K562 (cell line): ENCODE measurements at regions not wholly inside any gene's neighbourhood (a gene's known extent, or its start where the extent isn't known, plus 50 kb on each side); places are given as distances from the start of the nearest gene placed in this dataset.
"Not testable (repeated sequence)": the region's sequence is repeated elsewhere in the genome, so short reads cannot be mapped to it uniquely, and the experiment has no call there.

Experiments used
- ATAC-seq: fragments of 200-7000 bp; cut with Tn5 transposase; 3 replicates; pipeline ENCODE4 v1.9.1; 2020; ENCODE audit warnings: moderate library complexity
- BruUV-seq: library from RNA; stranded (reverse); fragments of 400-500 nt; replicated peaks from 2 replicates; lab custom pipeline; 2021; lab: Mats Ljungman, UMichigan
- CTCF ChIA-PET: fragments of 300-600 bp; formaldehyde crosslinking; extraction: SDS; loops from one replicate; lab custom pipeline; 2021; ENCODE audit warnings: low intra/inter-chr PET ratio; lab: Yijun Ruan, JAX
- POLR2A ChIA-PET: fragments of 300-600, 350-650 bp; sonication (Branson Sonifier 250); formaldehyde crosslinking; extraction: SDS; loops from one replicate; lab custom pipeline; 2021; ENCODE audit warnings: antibody characterized with exemption, inconsistent platforms; lab: Yijun Ruan, JAX
- DNase-seq, 4 experiments: peaks; one replicate each; pipeline versions ENCODE4 v3.0.0 to v3.0.0-alpha.2; 2011 to 2018; ENCODE audit warnings: low spot score in 3 of 4, mixed read lengths in 3 of 4; ENCODE audit errors: extremely low read depth in 1 of 4
- FAIRE-seq: peaks from 2 replicates; lab custom pipeline; 2011; peaks lifted over from hg19 to GRCh38; lab: Jason Lieb, UNC
- H2AFZ ChIP-seq: 2 replicates; pipeline ENCODE4 v1.6.0; 2011; ENCODE audit warnings: low read depth, low read length, control low read depth, inconsistent platforms
- H3K27ac ChIP-seq: fragments of 200-600 bp; 3 replicates; pipeline ENCODE4 v1.8.0; 2011; ENCODE audit warnings: low read depth, mild to moderate bottlenecking, control low read depth, inconsistent platforms, low read length, moderate library complexity, mixed read lengths; ENCODE audit errors: extremely low read depth
- H3K27me3 ChIP-seq, 2 experiments: fragments of 300-600 bp in 1 of 2; 2 replicates in 1 of 2; 3 replicates in 1 of 2; pipeline versions ENCODE4 v1.6.0 to v1.8.0; 2011; ENCODE audit warnings: inconsistent platforms in 2 of 2, low read length in 2 of 2, mild to moderate bottlenecking in 1 of 2, mixed read lengths in 1 of 2, moderate library complexity in 1 of 2; ENCODE audit not compliant: control insufficient read depth in 2 of 2, insufficient read depth in 2 of 2
- H3K36me3 ChIP-seq: fragments of 300-600 bp; 3 replicates; pipeline ENCODE4 v1.8.0; 2011; ENCODE audit warnings: mild to moderate bottlenecking, low read length, inconsistent platforms; ENCODE audit not compliant: control insufficient read depth, insufficient read depth
- H3K4me1 ChIP-seq, 2 experiments: fragments of 200-600 bp in 1 of 2; replicated peaks in 1 of 2; 2 replicates in 1 of 2; 3 replicates in 1 of 2; pipeline versions ENCODE4 v1.5.1 to v1.8.0; 2011; ENCODE audit warnings: inconsistent platforms in 2 of 2, low read length in 2 of 2, mild to moderate bottlenecking in 1 of 2, mixed read lengths in 1 of 2, moderate library complexity in 1 of 2; ENCODE audit not compliant: control insufficient read depth in 2 of 2, insufficient read depth in 2 of 2
- H3K4me2 ChIP-seq: 2 replicates; pipeline ENCODE4 v1.6.1; 2011; ENCODE audit warnings: low read length, control low read depth, inconsistent platforms, mixed read lengths; ENCODE audit not compliant: insufficient read depth
- H3K4me3 ChIP-seq: fragments of 200-600 bp; sonication (generic), shearing (Covaris generic); 2 replicates; pipeline ENCODE4 v1.5.1; 2016; ENCODE audit warnings: control low read depth, inconsistent platforms
- H3K79me2 ChIP-seq: fragments of 200-600 bp; 3 replicates; pipeline ENCODE4 v1.8.0; 2011; ENCODE audit warnings: low read length, inconsistent platforms; ENCODE audit not compliant: control insufficient read depth, insufficient read depth
- H3K9ac ChIP-seq, 2 experiments: 2 replicates each; pipeline versions ENCODE4 v1.6.0 to v1.6.1; 2011; ENCODE audit warnings: low read depth in 2 of 2, low read length in 2 of 2, control low read depth in 1 of 2, inconsistent platforms in 1 of 2, mild to moderate bottlenecking in 1 of 2, mixed read lengths in 1 of 2; ENCODE audit not compliant: insufficient read depth in 1 of 2
- H3K9me1 ChIP-seq: one replicate; pipeline ENCODE4 v1.6.0; 2011; ENCODE audit warnings: inconsistent platforms, mild to moderate bottlenecking, low read length, moderate library complexity; ENCODE audit not compliant: control insufficient read depth, insufficient read depth
- H3K9me3 ChIP-seq: replicated peaks from 2 replicates; pipeline ENCODE4 v1.5.1; 2011; ENCODE audit warnings: low read depth, low read length, inconsistent platforms; ENCODE audit not compliant: control insufficient read depth, insufficient read depth
- H4K20me1 ChIP-seq: replicated peaks from 2 replicates; pipeline ENCODE4 v1.6.1; 2011; ENCODE audit warnings: low read length, inconsistent platforms, mixed read lengths; ENCODE audit not compliant: control insufficient read depth, insufficient read depth
- JUNB ChIP-seq: fragments of 450-650 bp; formaldehyde crosslinking; conservative IDR thresholded peaks from 2 replicates; pipeline ENCODE4 v1.4.0; 2020; ENCODE audit warnings: mild to moderate bottlenecking
- ZNF274 ChIP-seq: IDR thresholded peaks from 2 replicates; pipeline ENCODE4 v1.6.1; 2011; ENCODE audit warnings: low read depth, mild to moderate bottlenecking, low read length, moderate library complexity, borderline replicate concordance
- WGBS: fragments of 100-300 bp; shearing (Covaris generic); methylation state at CpG from one replicate; pipeline ENCODE4 v1.1.6; 2016; ENCODE audit warnings: low coverage, mixed read lengths; ENCODE audit not compliant: insufficient coverage; ENCODE audit errors: missing lambda C conversion rate; 5-methylcytosine and 5-hydroxymethylcytosine counted together
- in situ Hi-C: fragments of 300-500 bp; cut with MboI; formaldehyde crosslinking; loops from 4 replicates; pipeline ENCODE4 v1.15.0; 2018; ENCODE audit warnings: inconsistent platforms, mixed read lengths
- intact Hi-C: fragments of 100-400 bp; cut with micrococcal nuclease; formaldehyde crosslinking; loops from 2 replicates; pipeline ENCODE4 v1.14.2; 2022
- TF ChIP-seq, protein P1 (sequence below), 2 experiments: IDR thresholded peaks; 2 replicates each; pipeline ENCODE4 v1.6.1; 2012; ENCODE audit warnings: improper control_type of control experiment in 2 of 2, low read depth in 2 of 2, low read length in 2 of 2, borderline replicate concordance in 1 of 2

DNA sequence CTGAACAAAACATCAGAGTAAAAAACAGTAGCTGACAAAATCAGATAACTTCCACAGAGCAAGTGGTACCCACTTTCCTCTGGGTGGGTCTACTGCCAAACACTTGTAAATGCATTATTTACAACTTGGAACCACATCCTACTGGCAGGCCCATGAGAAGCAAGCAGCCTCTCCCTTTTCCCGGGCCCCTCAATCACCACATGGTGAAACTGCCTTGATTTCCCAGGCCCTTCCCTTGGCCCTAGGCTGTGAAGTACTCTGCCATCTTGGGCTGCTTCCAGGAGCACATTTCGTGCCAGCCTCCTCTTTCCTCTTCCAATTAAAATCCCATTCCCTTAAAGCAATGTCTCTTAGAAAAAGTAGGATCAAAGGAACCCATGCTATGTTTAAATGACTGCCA is 71.4 kb downstream of the CUZD1 start (continued):
- TF ChIP-seq, protein P1, sequence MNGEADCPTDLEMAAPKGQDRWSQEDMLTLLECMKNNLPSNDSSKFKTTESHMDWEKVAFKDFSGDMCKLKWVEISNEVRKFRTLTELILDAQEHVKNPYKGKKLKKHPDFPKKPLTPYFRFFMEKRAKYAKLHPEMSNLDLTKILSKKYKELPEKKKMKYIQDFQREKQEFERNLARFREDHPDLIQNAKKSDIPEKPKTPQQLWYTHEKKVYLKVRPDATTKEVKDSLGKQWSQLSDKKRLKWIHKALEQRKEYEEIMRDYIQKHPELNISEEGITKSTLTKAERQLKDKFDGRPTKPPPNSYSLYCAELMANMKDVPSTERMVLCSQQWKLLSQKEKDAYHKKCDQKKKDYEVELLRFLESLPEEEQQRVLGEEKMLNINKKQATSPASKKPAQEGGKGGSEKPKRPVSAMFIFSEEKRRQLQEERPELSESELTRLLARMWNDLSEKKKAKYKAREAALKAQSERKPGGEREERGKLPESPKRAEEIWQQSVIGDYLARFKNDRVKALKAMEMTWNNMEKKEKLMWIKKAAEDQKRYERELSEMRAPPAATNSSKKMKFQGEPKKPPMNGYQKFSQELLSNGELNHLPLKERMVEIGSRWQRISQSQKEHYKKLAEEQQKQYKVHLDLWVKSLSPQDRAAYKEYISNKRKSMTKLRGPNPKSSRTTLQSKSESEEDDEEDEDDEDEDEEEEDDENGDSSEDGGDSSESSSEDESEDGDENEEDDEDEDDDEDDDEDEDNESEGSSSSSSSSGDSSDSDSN (IDR thresholded peaks at IDR 0.05; ENCODE audit: borderline replicate concordance in 1 of 2, low read depth in 2 of 2, low read length in 2 of 2): no peak
- TF ChIP-seq JUNB (CRISPR knock-in tag): no peak
- no peak for TF ChIP-seq ZNF274
- TF ChIP-seq, all 486 proteins: peak for 0

DNA sequence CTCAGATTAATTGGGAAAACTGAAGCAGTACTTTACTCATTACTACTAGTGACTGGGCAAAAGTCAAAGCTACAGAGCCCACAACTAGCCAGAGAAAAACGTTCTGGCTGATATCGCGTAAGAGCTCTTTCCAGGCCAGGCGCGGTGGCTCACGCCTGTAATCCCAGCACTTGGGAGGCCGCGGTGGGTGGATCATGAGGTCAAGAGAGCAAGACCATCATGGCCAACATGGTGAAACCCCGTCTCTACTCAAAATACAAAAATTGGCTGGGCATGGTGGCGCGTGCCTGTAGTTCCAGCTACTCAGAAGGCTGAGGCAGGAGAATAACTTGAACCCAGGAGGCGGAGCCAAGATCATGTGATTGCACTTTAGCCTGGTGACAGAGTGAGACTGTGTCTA is 71.8 kb upstream of the C10orf120 start:
- H3K36me3 ChIP-seq, in situ Hi-C loops, H3K27ac ChIP-seq, intact Hi-C loops, H3K27me3 ChIP-seq, ATAC-seq, H3K4me3 ChIP-seq, H3K9me1 ChIP-seq, H3K9me3 ChIP-seq, DNase-seq, POLR2A ChIA-PET, H4K20me1 ChIP-seq, H3K79me2 ChIP-seq, H3K4me2 ChIP-seq, H3K4me1 ChIP-seq, CTCF ChIA-PET, BruUV-seq, FAIRE-seq, H3K9ac ChIP-seq, H2AFZ ChIP-seq: not testable (repeated sequence)
- WGBS: 19% methylated on average over 12 of the region's 12 CpGs
